HG03520 (cell line): ENCODE measurements at regions not wholly inside any gene's neighbourhood (a gene's known extent, or its start where the extent isn't known, plus 50 kb on each side); places are given as distances from the start of the nearest gene placed in this dataset.
A peak's percentile ranks its signal among the peaks of the same experiment; 100 is the strongest.
"Not testable (repeated sequence)": the region's sequence is repeated elsewhere in the genome, so short reads cannot be mapped to it uniquely, and the experiment has no call there.

Experiments
- ATAC-seq: cut with Tn5 transposase; IDR thresholded peaks from one replicate; pipeline ENCODE4 v1.9.1; 2021; ENCODE audit warnings: mild to moderate bottlenecking, moderate library complexity; ENCODE audit not compliant: unreplicated experiment

DNA sequence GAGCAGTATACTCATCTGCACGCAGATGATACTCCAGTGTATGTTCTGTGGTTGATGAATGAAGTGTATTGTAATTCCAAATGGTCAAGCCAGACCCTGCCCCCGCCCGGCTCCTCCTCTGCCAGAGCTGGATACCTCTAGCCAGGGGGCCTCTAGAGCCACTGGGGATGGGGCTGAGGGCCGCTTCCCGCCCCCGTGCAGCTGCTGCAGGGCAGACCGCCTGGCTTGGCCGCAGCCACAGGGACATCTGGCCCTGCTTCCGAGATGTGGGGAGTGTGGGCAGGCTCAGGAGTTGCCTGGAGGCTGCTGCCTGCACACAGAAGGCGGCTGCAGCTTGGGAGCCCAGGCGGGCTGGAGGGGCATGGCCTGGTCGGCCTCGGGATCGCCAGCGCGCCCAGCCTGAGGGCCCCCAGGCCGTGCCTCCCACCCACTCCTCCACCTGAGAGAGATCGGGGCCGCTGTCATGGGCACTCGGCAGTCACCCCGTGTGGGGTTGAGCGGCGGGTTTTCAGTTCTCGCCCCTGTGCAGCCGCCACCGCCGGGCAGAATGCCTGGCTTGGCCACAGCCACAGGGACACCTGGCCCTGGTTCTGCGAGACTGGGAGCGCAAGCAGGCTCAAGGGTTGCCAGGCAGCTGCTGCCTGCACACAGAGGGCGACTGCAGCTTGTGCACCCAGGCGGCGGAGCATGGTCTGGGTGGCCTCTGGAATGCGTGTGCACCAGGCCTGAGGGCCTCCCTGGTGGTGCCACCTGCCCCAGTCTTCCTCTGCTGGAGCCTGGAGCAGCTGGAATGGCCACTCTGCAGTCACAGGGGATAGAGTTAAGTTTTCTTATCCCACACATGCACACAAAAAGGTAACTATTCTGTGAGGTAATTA, 1643.7 kb downstream of the SPATA31A7 start:
- not testable (repeated sequence) for ATAC-seq

DNA sequence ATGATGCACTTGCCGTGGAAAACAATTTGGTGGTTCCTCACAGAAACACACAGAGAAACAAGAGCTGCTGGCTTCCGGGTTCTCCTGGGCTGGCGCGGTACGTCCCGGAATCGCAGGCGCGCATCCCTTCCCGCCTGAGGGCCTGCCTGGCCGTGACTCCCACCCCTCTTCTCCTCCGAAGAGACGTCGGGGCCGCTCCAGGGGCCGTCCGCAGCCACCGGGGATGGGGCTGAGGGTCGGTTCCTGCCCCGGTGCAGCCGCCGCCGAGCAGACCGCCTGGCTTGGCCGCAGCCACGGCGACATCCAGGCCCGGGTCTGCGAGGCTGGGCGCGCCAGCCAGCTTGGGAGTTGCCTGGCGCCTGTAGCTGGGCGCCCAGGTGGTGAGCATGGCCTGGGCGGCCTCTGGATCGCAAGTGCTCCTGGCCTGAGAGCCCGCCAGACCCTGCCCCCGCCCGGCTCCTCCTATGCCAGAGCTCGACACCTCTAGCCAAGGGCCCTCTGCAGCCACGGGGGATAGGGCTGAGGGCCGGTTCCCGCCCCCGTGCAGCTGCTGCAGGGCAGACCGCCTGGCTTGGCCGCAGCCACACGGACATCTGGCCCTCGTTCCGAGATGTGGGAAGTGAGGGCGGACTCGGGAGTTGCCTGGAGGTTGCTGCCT, 1647.5 kb downstream of the SPATA31A7 start:
- ATAC-seq, result peak; percentile 32

DNA sequence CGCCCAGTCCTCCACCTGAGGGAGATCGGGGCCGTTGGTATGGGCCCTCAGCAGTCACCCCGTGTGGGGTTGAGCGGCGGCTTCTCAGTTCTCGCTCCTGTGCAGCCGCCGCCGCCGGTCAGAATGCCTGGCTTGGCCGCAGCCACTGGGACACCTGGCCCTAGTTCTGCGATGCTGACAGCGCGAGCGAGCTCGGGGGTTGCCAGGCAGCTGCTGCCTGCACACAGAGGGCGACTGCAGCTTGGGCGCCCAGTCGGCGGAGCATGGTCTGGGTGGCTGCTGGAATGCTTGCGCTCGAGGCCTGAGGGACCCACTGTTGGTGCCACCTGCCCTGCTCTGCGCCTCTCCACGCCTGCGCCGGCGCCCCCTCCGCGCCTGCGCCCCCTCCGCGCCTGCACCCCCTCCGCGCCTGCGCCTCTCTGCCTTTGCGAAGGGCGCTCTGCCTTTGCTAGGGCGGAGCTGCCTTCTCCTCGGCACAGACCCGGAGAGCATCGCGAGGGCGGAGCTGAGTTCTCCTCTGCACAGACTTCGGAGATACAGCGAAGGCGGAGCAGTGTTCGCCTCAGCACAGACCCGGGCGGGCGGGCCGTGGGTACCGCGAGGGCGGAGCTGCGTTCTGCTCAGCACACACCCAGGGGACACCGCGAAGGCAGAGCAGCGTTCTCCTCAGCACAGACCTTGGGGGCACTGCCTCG, 1648.3 kb downstream of the SPATA31A7 start:
- peak; percentile 100 for ATAC-seq

DNA sequence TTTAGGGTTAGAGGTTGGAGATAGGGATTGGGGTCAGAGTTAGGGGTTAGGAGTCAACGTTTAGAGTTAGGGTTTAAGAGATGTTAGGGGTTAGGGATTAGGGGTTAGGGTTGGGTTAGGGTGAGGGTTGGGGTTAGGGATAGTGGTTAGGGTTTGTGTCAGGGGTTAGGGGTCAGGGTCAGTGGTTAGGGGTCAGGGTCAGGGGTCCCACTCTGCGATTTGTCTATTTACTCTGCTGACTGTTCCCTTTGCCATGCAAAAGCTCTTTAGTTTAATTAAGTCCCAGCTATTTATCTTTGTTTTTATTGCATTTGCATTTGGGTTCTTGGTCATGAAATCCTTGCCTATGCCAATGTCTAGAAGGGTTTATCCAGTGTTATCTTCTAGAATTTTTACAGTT, 1649.3 kb downstream of the SPATA31A7 start:
- ATAC-seq, result not testable (repeated sequence)

DNA sequence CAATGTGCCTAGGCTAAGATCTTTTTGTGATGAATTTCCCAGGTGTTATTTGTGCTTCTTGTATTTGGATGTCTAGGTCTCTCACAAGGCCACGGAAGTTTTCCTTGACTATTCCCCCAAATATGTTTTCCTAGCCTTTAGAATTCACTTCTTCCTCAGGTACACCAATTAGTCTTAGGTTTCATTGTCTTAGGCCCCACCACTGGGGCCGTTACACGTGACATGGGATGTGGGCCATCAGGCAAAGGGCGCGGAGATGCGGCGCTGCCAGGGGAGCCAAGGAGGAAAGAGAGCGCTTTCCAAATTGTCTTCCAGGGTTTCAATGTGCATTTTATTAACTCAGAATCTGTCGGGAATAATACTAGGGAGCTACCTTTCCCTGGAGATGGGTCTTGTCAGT, 1653.3 kb downstream of the SPATA31A7 start:
- not testable (repeated sequence) for ATAC-seq

DNA sequence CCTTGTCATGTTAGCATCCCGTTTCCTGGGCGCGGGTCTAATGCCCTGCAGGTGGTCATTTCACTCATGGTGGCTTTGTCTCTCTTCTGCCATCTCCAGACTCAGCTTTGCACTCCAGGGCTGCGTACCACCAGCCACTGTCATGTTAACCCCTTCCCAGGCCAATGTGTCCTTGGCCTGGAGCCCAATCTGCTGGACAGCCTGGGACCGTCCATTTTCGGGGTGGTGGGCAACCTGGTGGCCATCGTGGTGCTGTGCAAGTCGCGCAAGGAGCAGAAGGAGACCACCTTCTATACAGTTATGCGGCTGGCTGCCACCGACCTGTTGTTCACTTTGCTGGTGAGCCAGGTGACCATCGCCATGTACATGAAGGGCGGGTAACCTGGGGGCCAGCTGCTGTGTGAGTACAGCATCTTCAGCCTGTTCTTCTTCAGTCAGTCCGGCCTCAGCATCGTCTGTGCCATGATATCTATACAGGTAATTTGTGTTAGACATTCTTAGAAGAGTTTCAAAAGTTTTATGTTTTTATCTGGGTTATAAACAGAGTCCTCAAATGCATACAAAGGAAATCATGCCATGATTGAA, 1654.0 kb downstream of the SPATA31A7 start:
- ATAC-seq, result not testable (repeated sequence)

DNA sequence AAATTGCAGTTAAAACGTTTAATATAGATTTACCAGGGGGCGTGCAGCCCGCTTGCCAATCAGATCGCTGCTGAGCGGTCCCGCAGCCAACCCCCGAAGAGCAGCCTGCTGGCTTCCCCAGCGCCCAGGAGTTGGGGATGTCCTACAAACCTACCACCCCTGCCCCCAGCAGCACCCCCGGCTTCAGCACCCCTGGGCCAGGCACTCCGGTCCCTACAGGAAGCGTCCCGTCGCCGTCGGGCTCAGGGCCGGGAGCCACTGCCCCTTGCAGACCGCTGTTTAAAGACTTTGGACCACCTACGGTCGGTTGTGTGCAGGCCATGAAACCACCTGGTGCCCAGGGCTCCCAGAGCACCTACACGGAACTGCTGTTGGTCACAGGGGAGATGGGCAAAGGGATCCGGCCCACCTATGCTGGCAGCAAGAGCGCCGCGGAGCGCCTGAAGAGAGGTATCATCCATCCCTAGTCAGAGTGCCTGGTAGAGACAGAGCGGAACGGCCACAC, 1654.9 kb downstream of the SPATA31A7 start:
- not testable (repeated sequence) for ATAC-seq

DNA sequence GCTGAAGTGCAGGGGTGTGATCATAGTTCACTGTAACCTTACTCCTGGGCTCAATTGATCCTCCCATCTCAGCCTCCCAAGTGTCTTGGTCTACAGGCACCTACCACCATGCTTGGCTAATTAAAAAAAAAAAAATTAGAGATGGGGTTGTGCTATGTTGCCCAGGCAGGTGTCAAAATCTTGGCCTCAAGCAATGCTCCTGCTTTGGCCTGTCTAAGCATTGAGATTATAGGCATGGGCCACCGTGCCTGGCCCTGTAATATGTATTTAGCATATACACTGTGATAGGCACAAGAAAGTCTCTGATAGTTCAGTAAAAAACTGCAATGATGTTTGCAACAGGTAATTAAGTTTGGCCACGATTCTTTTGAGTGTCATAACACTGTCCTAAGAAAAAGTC, 1658.4 kb downstream of the SPATA31A7 start:
- ATAC-seq, result not testable (repeated sequence)

DNA sequence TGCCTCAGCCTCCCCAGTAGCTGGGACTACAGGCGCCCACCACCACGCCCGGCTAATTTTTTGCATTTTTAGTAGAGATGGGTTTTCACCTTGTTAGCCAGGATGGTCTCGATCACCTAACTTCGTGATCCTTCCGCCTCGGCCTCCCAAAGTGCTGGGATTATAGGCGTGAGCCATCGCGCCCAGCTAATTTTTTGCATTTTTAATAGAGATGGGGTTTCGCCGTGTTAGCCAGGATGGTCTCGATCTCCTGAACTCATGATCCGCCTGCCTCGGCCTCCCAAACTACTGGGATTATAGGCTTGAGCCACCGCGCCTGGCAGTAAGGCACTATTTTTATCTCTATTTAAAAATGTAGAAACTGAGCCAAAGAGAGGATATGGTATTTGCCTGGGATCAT, 1660.2 kb downstream of the SPATA31A7 start:
- not testable (repeated sequence) for ATAC-seq

DNA sequence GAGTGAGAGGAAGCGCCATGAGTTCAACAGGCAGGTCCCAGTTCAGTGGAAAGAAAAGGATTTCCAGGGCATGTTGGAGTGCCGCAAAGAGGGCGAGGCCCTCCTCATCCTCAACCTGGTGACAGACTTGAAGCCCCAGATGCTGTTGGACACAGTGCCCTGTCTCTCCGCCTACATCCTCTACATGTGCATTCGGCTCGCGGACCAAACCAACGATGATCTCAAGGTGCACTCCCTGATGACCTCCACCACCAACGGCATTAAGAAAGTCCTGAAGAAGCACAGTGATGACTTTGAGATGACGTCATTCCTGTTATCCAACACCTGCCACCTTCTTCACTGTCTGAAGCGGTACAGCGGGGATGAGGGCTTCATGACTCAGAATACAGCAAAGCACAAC, 1667.4 kb downstream of the SPATA31A7 start:
- not testable (repeated sequence) for ATAC-seq

DNA sequence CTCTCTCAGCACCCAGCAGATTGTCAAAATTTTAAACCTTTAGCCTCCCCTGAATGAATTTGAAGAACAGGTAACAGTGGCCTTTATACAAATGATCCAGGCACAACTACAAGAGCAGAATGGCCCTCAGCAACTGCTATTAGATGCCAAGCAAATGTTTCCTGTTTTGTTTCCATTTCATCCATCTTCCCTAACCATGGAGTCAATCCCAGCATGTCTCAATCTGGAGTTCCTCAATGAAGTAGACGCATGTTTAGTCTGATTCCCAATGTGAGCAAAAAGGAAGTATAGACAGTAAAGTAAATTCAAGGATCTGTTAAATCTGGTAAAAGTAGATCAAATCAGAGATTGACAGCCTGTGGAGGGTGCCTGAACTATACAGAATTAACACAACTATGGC, 1668.4 kb downstream of the SPATA31A7 start:
- ATAC-seq, result not testable (repeated sequence)

DNA sequence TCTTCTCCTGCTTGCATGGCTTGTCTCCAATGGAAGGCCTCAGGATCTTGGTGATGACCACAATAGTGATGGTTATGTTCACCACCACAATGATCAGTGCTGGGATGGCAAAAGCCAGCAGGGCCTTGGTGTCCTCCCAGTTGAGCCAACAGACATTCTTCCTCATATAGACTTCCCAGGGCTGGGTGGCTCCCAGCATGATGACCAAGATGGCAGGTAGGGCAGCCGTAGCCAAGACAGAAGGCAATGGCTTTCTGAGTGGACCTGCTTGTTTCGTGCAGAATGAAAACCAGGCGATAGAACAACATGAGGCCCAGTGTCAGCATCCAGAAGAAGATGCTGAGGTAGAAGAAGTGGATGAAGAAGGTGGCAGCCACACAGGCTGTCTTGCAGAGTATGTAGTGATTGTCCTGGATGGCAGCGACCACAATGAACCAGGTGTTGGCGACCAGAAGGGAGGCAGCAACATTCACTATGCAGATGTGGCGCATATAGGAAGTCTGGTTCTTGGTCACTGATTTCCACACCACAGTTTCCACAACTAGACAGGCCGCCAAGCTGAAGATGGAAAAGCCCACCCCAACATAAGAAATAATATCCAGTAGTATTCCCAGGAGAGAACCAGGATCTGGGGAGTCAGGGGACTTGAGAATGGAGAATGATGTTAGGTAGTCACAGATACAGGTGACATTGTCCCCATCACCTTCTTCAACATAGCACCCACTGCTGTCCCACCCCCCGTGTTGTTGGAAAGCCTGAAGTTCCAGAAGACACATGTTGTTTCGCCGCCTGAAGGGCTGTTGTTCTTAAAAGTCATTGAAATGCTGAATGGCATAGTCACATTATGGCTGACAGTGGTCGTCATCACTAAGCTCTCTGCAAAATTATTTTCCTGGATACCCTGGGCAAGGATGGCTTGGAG, 1671.4 kb downstream of the SPATA31A7 start:
- not testable (repeated sequence) for ATAC-seq

DNA sequence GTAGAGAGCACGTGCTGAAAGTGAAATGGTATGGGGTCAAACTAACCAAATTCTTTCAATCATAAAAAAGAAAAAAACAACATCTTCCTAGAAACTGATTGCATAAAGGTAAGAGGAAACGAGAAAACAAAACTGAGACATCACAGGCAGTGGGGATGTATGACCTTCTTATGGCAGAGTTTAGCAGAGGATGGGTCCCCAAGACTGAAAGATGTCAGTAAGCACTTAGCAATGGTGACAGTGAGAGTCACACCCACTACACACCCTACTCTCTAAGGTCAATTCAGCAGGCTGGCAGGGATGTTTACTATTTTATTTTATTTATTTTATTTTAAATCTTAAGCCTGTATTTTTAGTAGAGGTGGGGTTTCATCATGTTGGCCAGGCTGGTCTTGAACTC, 1672.3 kb downstream of the SPATA31A7 start:
- not testable (repeated sequence) for ATAC-seq

DNA sequence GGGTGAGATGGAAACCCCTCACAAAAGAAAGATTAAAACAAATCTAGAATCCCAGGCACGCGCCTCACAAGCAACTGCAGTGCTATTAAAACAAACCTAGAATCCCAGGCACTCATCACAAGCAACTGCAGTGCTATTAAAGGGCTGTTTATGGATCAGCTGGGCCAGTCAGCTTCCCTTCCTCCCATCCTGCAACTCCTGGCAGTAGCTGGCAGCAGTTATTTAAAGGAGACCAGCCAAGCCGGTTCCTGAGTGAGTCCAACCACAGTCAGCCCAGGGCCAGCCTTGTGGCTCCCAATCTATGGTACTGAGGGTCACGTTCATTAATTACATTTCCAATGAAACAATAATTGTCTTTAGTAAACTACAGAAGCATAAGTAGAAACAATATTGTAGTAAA, 1673.5 kb downstream of the SPATA31A7 start:
- ATAC-seq, result not testable (repeated sequence)

DNA sequence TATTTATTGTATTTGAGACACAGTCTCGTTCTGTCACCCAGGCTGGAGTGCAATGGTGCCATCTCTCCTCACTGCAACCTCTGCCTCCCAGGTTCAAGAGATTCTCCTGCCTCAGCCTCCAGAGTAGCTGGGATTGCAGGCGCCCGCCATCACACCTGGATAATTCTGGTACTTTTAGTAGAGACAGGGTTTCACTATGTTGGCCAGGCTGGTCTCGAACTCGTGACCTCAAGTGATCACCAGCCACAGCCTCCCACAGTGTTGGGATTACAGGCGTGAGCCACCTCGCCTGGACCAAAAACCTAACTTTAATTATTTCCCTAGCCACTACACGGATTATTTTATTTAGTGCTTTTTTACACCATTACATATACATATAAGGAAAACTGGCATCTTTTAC, 1674.0 kb downstream of the SPATA31A7 start:
- ATAC-seq, result not testable (repeated sequence)

DNA sequence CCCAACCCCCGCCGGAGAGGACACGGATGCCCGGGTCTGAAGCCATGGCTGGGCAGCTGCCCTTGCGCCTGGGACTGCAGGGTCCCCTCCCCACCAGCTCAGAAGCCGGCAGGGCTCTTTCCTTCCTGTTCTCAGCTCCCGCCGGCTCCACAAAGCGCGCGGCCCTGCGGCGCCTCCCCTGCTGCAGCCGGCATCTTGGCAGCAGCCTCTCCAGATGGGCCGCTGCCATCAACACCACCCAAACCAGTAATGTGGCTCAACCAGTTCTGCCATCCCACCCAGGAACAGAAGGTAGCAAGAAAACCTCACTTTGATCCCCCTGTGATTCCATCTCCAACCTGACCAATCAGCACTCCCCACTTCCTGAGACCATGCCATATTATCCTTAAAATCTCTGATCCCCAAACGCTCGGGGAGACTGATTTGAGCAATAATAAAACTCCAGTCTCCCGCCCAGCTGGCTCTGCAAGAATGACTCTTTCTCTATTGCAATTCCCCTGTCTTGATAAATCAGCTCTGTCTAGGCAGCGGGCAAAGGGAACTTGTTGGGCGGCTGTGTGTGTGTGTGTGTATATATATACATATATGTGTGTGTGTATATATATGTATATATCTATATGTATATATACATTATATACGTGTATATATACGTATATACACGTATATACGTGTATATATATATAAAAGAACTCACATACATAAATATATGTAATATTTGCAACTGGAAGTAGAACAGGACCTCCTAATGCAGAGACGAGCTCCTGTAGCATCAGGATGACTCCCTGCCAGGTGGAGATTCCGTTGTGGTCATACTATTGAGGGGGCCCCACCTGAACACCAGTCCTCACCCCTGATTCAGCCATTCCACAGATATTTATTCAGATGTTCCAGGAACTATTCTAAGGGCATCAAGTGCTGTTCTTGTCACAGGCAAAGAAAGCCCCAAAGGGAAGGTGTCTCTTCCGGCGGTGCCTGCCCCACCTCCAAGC, 1674.9 kb downstream of the SPATA31A7 start:
- ATAC-seq, result not testable (repeated sequence)

DNA sequence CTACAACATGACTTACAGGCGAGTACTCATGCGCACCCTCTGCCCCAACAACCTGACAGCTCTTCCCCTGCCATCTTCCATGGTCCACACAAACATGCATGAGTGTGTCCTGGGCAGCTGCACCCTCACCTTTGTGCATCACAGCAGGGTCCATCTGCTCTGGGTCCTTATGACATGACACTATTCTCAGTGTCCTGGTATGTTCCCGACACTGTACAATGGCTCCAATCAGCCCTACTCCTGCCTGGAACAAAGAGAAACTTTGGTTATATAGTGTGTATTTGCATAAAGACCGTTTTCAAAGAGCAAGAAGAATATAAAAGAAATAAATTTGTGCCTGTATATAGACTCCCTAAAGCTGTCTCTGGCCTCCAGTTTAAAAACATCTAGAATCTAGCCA, 1679.2 kb downstream of the SPATA31A7 start:
- ATAC-seq, result not testable (repeated sequence)

DNA sequence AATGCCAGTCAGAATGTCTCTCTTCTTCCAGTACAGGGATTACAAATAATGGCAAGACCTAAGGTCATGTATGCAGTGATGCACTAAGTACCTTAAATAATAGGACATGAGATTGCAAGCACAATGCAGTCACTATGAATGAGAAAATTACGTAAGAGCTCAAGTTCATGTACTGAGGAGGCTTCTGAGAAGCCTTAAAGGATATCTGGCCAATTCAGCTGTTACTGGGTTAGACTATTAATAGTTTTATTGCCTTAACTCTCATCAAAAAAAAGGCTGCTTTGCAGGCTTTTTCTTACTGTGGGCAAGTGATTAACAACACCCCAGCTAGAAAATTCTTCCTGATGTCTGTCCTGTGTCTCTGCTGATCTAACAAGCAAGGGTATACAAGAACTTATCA, 1681.9 kb downstream of the SPATA31A7 start:
- ATAC-seq, result not testable (repeated sequence)

DNA sequence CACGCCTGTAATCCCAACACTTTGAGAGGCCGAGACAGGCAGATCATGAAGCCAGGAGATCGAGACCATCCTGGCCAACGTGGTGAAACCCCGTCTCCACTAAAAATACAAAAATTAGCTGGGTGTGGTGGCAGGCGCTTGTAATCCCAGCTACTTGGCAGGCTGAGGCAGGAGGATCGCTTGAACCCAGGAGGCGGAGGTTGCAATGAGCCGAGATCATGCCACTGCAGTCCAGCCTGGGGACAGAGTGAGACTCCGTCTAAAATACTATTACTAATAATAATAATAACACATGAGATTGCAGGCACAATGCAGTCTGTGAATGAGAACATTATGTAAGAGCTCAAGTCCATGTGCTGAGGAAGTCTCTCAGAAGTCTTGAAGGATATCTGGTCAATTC, 1684.4 kb downstream of the SPATA31A7 start:
- not testable (repeated sequence) for ATAC-seq
